Trophoblast cell (in vitro differentiated cells and primary cell): ENCODE measurements at regions not wholly inside any gene's neighbourhood (a gene's known extent, or its start where the extent isn't known, plus 50 kb on each side); places are given as distances from the start of the nearest gene placed in this dataset.
A peak's percentile ranks its signal among the peaks of the same experiment; 100 is the strongest.

Source experiments
- DNase-seq, 2 donors: peaks; one replicate each; pipeline ENCODE4 v3.0.0-alpha.2; 2016
- H2AFZ ChIP-seq: 2 replicates; pipeline ENCODE4 v1.6.1; 2013; ENCODE audit warnings: low read length, moderate library complexity, mild to moderate bottlenecking; ENCODE audit not compliant: insufficient read depth, poor library complexity
- H2AK5ac ChIP-seq: 2 replicates; pipeline ENCODE4 v1.6.1; 2013; ENCODE audit warnings: mild to moderate bottlenecking, low read length
- H2BK120ac ChIP-seq: 2 replicates; pipeline ENCODE4 v1.6.1; 2013; ENCODE audit warnings: low read length, mild to moderate bottlenecking, moderate library complexity; ENCODE audit not compliant: insufficient read depth, poor library complexity
- H2BK12ac ChIP-seq: 2 replicates; pipeline ENCODE4 v1.6.1; 2013; ENCODE audit warnings: mild to moderate bottlenecking, low read length, moderate library complexity
- H2BK5ac ChIP-seq: 2 replicates; pipeline ENCODE4 v1.6.1; 2013; ENCODE audit warnings: low read length, low read depth, moderate library complexity, mild to moderate bottlenecking; ENCODE audit not compliant: poor library complexity
- H3K14ac ChIP-seq: 2 replicates; pipeline ENCODE4 v1.6.1; 2013; ENCODE audit warnings: mild to moderate bottlenecking, low read length
- H3K18ac ChIP-seq: 2 replicates; pipeline ENCODE4 v1.6.1; 2013; ENCODE audit warnings: mild to moderate bottlenecking, low read length
- H3K23ac ChIP-seq: 2 replicates; pipeline ENCODE4 v1.6.1; 2013; ENCODE audit warnings: low read length
- H3K27ac ChIP-seq: 2 replicates; pipeline ENCODE4 v1.5.1; 2013; ENCODE audit warnings: low read depth, mild to moderate bottlenecking, inconsistent platforms, low read length, moderate library complexity
- H3K27me3 ChIP-seq: 2 replicates; pipeline ENCODE4 v1.6.1; 2013; ENCODE audit warnings: inconsistent platforms, mild to moderate bottlenecking, low read length, moderate library complexity; ENCODE audit not compliant: insufficient read depth
- H3K36me3 ChIP-seq, 2 experiments: 1 replicate in 1 of 2; 2 replicates in 1 of 2; pipeline ENCODE4 v1.6.1; 2013; ENCODE audit warnings: low read length in 2 of 2, mild to moderate bottlenecking in 2 of 2, moderate library complexity in 1 of 2; ENCODE audit not compliant: insufficient read depth in 2 of 2, control insufficient read depth in 1 of 2
- H3K4ac ChIP-seq: 2 replicates; pipeline ENCODE4 v1.6.1; 2013; ENCODE audit warnings: low read depth, mild to moderate bottlenecking, low read length, moderate library complexity
- H3K4me1 ChIP-seq, 2 experiments: 1 replicate in 1 of 2; 2 replicates in 1 of 2; pipeline ENCODE4 v1.6.1; 2013; ENCODE audit warnings: low read length in 2 of 2, mild to moderate bottlenecking in 2 of 2, moderate library complexity in 1 of 2; ENCODE audit not compliant: insufficient read depth in 2 of 2, control insufficient read depth in 1 of 2
- H3K4me2 ChIP-seq: 2 replicates; pipeline ENCODE4 v1.6.1; 2013; ENCODE audit warnings: inconsistent platforms, mild to moderate bottlenecking, low read length, moderate library complexity
- H3K4me3 ChIP-seq: 2 replicates; pipeline ENCODE4 v1.5.1; 2013; ENCODE audit warnings: mild to moderate bottlenecking, low read depth, low read length, inconsistent platforms
- H3K79me1 ChIP-seq: one replicate; pipeline ENCODE4 v1.6.1; 2013; ENCODE audit warnings: low read length
- H3K79me2 ChIP-seq: 2 replicates; pipeline ENCODE4 v1.6.1; 2013; ENCODE audit warnings: low read length, mild to moderate bottlenecking; ENCODE audit not compliant: control insufficient read depth, insufficient read depth, poor library complexity
- H3K9ac ChIP-seq: 2 replicates; pipeline ENCODE4 v1.6.1; 2013; ENCODE audit warnings: mild to moderate bottlenecking, low read length
- H3K9me3 ChIP-seq: 2 replicates; pipeline ENCODE4 v1.6.1; 2013; ENCODE audit warnings: low read depth, mild to moderate bottlenecking, control low read depth, inconsistent platforms, low read length; ENCODE audit not compliant: insufficient read depth
- H4K12ac ChIP-seq: 2 replicates; pipeline ENCODE4 v1.6.1; 2013; ENCODE audit warnings: low read depth, mild to moderate bottlenecking, low read length, moderate library complexity
- H4K8ac ChIP-seq: 2 replicates; pipeline ENCODE4 v1.6.1; 2013; ENCODE audit warnings: low read depth, mild to moderate bottlenecking, low read length, moderate library complexity
- H4K91ac ChIP-seq: one replicate; pipeline ENCODE4 v1.6.1; 2013; ENCODE audit warnings: low read depth, mild to moderate bottlenecking, low read length, moderate library complexity
- WGBS: extraction: QIAGEN DNeasy Blood & Tissue Kit; methylation state at CpG from one replicate; pipeline ENCODE4 v1.1.7; 2013; ENCODE audit warnings: missing lambda C conversion rate; ENCODE audit not compliant: insufficient read length, insufficient coverage; ENCODE audit errors: extremely low coverage; 5-methylcytosine and 5-hydroxymethylcytosine counted together

- Histone ChIP-seq H3K4me3 (no peak overlapping the region), H3K4me1 (no peaks in the 10 kb centered on the region), H2BK12ac (no peak overlapping the region), H3K36me3 (no peaks in the 10 kb centered on the region), H4K91ac (no peak overlapping the region), H3K4me2 (no peak overlapping the region), H3K27ac (no peak overlapping the region), H4K8ac (no peak overlapping the region), H2AK5ac (no peak overlapping the region), H3K9ac (no peak overlapping the region), H3K9me3 (no peaks in the 10 kb centered on the region), H2BK5ac (no peak overlapping the region), H3K27me3 (no peaks in the 10 kb centered on the region), H3K79me1 (no peaks in the 10 kb centered on the region), H2AFZ (no peak overlapping the region), H3K4ac (no peak overlapping the region), H3K18ac (no peak overlapping the region), H3K79me2 (no peaks in the 10 kb centered on the region), H3K14ac (no peak overlapping the region), H2BK120ac (no peak overlapping the region), H4K12ac (no peak overlapping the region), H3K23ac (no peak overlapping the region)
- no CpG with 5 or more reads among the region's 5 CpGs for WGBS
- peak; percentile 34 to 71 for DNase-seq
Measured at GRCh38 chr2:161104054-161104553, 56.1 kb upstream of the TANK start.

DNA sequence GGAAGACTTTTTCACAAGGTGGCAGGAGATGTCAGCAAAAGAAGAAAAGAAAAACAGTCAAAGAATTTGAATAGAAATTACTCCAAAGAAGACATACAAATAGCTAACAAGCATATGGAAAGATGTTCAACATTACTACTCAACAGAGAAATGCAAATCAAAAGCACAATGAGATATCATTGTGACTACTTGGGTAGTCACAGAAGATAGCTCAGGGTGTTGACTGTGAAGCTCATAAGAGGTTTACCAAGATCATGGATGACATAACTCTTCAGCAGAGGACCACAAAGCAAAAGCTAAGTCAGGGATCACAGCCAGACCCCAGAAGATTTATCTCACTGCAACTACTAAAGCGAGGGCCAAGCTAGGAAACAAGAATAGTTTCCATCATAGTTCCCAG is 53.0 kb upstream of the TANK start:
- H3K4ac ChIP-seq = no peak overlapping the region
- no peak overlapping the region for H2BK120ac ChIP-seq
- H3K4me1 ChIP-seq = no peaks in the 10 kb centered on the region
- no peak overlapping the region for H2AFZ ChIP-seq
- H2BK12ac ChIP-seq = no peak overlapping the region
- no CpG with 5 or more reads among the region's 1 CpG for WGBS
- no peak overlapping the region for H3K4me2 ChIP-seq
- no peaks in the 10 kb centered on the region for H3K27me3 ChIP-seq
- no peak overlapping the region for H2BK5ac ChIP-seq
- no peak overlapping the region for H3K9ac ChIP-seq
- no peak overlapping the region for H2AK5ac ChIP-seq
- no peak overlapping the region for H3K27ac ChIP-seq
- no peak overlapping the region for H3K23ac ChIP-seq
- H4K12ac ChIP-seq = no peak overlapping the region
- no peaks in the 10 kb centered on the region for H3K79me2 ChIP-seq
- H4K91ac ChIP-seq = no peak overlapping the region
- H3K36me3 ChIP-seq = no peaks in the 10 kb centered on the region
- H3K9me3 ChIP-seq = no peaks in the 10 kb centered on the region
- no peak for DNase-seq
- no peak overlapping the region for H4K8ac ChIP-seq
- no peak overlapping the region for H3K14ac ChIP-seq
- no peaks in the 10 kb centered on the region for H3K79me1 ChIP-seq
- H3K4me3 ChIP-seq = no peak overlapping the region
- H3K18ac ChIP-seq = no peak overlapping the region
